Thoracic aorta (tissue), 2 donors: ENCODE measurements at regions not wholly inside any gene's neighbourhood (a gene's known extent, or its start where the extent isn't known, plus 50 kb on each side); places are given as distances from the start of the nearest gene placed in this dataset.

Experiments used
- ATAC-seq: fragments of 150-250 bp; one replicate; pipeline ENCODE4 v1.8.0; 2017; ENCODE audit warnings: low read depth; ENCODE audit not compliant: insufficient number of reproducible peaks, low FRiP score
- DNase-seq: peaks from one replicate; pipeline ENCODE4 v3.0.0-alpha.2; 2020; ENCODE audit warnings: low spot score
- H3K27ac ChIP-seq, 2 donors: fragments of 200-600 bp; sonication (generic); 1 replicate in 1 of 2; 2 replicates in 1 of 2; pipeline ENCODE4 v1.5.1; 2016; ENCODE audit warnings: mild to moderate bottlenecking in 2 of 2, moderate library complexity in 2 of 2
- H3K27me3 ChIP-seq: fragments of 200-600 bp; sonication (generic); replicated peaks from 2 replicates; pipeline ENCODE4 v1.6.0; 2016; ENCODE audit warnings: mild to moderate bottlenecking; ENCODE audit not compliant: insufficient read depth
- H3K36me3 ChIP-seq: fragments of 200-600 bp; sonication (generic); one replicate; pipeline ENCODE4 v1.5.1; 2016
- H3K4me1 ChIP-seq, 2 donors: fragments of 200-600 bp; sonication (generic); 1 replicate in 1 of 2; 2 replicates in 1 of 2; pipeline versions ENCODE4 v1.5.1 to v1.6.0; 2016; ENCODE audit warnings: low read depth in 2 of 2, mild to moderate bottlenecking in 1 of 2; ENCODE audit not compliant: control insufficient read depth in 1 of 2
- H3K4me3 ChIP-seq: fragments of 200-600 bp; sonication (generic); 2 replicates; pipeline ENCODE4 v1.5.1; 2016; ENCODE audit warnings: mild to moderate bottlenecking
- H3K9me3 ChIP-seq: fragments of 200-600 bp; sonication (generic); 2 replicates; pipeline ENCODE4 v1.5.1; 2016
- TF ChIP-seq, protein P1 (sequence below): fragments of 200-600 bp; sonication (generic); IDR thresholded peaks from one replicate; pipeline ENCODE4 v1.5.1; 2019; ENCODE audit warnings: antibody characterized with exemption

GRCh38 chr5:159705948-159706347 lies 210.3 kb upstream of the ADRA1B start:
- Histone ChIP-seq H3K27ac (no peak overlapping the region), H3K36me3 (no peaks in the 10 kb centered on the region), H3K4me3 (no peak overlapping the region), H3K27me3 (no peaks in the 10 kb centered on the region), H3K4me1 (no peaks in the 10 kb centered on the region), H3K9me3 (peaks cover 6% of the 10 kb centered on the region)
- no peak for ATAC-seq
- DNase-seq = no peak
- TF ChIP-seq, protein P1, sequence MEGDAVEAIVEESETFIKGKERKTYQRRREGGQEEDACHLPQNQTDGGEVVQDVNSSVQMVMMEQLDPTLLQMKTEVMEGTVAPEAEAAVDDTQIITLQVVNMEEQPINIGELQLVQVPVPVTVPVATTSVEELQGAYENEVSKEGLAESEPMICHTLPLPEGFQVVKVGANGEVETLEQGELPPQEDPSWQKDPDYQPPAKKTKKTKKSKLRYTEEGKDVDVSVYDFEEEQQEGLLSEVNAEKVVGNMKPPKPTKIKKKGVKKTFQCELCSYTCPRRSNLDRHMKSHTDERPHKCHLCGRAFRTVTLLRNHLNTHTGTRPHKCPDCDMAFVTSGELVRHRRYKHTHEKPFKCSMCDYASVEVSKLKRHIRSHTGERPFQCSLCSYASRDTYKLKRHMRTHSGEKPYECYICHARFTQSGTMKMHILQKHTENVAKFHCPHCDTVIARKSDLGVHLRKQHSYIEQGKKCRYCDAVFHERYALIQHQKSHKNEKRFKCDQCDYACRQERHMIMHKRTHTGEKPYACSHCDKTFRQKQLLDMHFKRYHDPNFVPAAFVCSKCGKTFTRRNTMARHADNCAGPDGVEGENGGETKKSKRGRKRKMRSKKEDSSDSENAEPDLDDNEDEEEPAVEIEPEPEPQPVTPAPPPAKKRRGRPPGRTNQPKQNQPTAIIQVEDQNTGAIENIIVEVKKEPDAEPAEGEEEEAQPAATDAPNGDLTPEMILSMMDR = no peak

DNA sequence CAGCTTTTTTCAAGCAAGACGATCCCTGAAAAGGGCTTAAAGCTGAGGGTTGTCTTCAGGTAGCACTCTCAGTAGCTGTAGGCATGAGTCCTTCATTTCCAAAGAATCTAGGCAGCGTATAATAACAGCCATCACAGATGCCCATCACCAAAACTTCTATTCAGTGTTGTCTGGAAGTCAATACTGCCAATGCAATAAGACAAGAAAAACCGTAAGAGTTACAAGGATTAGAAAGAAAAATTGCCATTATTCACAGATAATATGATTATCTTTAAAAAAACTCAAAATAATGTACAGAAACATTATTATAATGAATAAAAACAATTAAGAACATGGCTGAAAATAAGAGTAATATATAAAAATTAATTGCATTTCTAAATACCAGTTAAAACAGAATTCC lies 208.2 kb upstream of the ADRA1B start:
- H3K36me3 ChIP-seq = no peaks in the 10 kb centered on the region
- ATAC-seq (no peak), DNase-seq (no peak)
- TF ChIP-seq, protein P1 = no peak
- peaks cover 6% of the 10 kb centered on the region for H3K9me3 ChIP-seq
- H3K4me1 ChIP-seq = no peaks in the 10 kb centered on the region
- H3K27me3 ChIP-seq = no peaks in the 10 kb centered on the region
- no peak overlapping the region for H3K4me3 ChIP-seq
- no peak overlapping the region for H3K27ac ChIP-seq

DNA sequence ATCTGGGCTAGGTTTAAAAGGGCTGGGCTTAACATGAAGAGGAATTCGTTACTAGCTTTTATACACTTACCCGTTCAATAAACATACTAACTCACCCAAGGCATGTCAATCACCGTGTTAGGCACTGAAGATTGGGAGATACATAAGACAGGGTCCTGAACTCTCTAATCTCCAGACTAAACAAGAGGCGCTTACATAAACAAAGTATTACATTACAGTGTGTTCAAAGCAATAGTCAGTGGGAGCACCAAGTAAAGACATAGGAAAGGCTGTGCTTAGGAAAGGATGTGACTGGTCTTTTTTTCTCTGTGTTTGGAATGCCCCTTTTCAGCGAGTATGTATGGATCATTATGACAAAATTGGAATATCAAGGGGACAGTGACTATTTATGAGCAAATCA lies 203.6 kb upstream of the ADRA1B start:
- H3K27me3 ChIP-seq = no peaks in the 10 kb centered on the region
- H3K4me1 ChIP-seq = no peaks in the 10 kb centered on the region
- H3K27ac ChIP-seq = no peak overlapping the region
- TF ChIP-seq, protein P1 = no peak
- H3K9me3 ChIP-seq = peaks cover 5% of the 10 kb centered on the region
- no peak for ATAC-seq
- no peak overlapping the region for H3K4me3 ChIP-seq
- no peaks in the 10 kb centered on the region for H3K36me3 ChIP-seq
- DNase-seq = no peak

- Histone ChIP-seq H3K4me1 (no peaks in the 10 kb centered on the region), H3K27me3 (no peaks in the 10 kb centered on the region), H3K27ac (no peak overlapping the region), H3K36me3 (no peaks in the 10 kb centered on the region), H3K9me3 (no peaks in the 10 kb centered on the region), H3K4me3 (no peak overlapping the region)
- ATAC-seq (no peak), DNase-seq (no peak)
- TF ChIP-seq, protein P1 = no peak
Observed at GRCh38 chr5:159713254-159713653, 203.0 kb upstream of the ADRA1B start.

GRCh38 chr5:159713773-159714172 lies 202.5 kb upstream of the ADRA1B start:
- Histone ChIP-seq H3K4me1 (no peaks in the 10 kb centered on the region), H3K27ac (no peak overlapping the region), H3K36me3 (no peaks in the 10 kb centered on the region), H3K9me3 (no peaks in the 10 kb centered on the region), H3K4me3 (no peak overlapping the region), H3K27me3 (no peaks in the 10 kb centered on the region)
- no peak for ATAC-seq
- DNase-seq = no peak
- TF ChIP-seq, protein P1 = no peak
